ENCODE measurements at regions not wholly inside any gene's neighbourhood (a gene's known extent, or its start where the extent isn't known, plus 50 kb on each side); places are given as distances from the start of the nearest gene placed in this dataset.

GRCh38 chr9:23551929-23552707 is 273.9 kb downstream of the ELAVL2 start:
- WGBS, 2 donors: 84 to 92% methylated on average over 5 of the region's 5 CpGs
- TF ChIP-seq POLR2A (IDR thresholded peaks at IDR 0.05): no peak
- no peak for TF ChIP-seq CTCF (IDR thresholded peaks at IDR 0.05)
- intact Hi-C loops (cut with DNase I; ENCODE audit: low total_unique reads): no loop called here
- no peak for DNase-seq (ENCODE audit: low spot score in 2 of 2)
- no peak overlapping the region for H3K4me3 ChIP-seq (ENCODE audit: low read depth, poor library complexity, severe bottlenecking)

- WGBS, 2 donors: 63 to 72% methylated on average over 8 of the region's 8 CpGs
- DNase-seq (ENCODE audit: low spot score in 2 of 2): no peak
- intact Hi-C loops (cut with DNase I; ENCODE audit: low total_unique reads): no loop called here
- TF ChIP-seq POLR2A (IDR thresholded peaks at IDR 0.05) (no peak), CTCF (IDR thresholded peaks at IDR 0.05) (no peak)
- no peak overlapping the region for H3K4me3 ChIP-seq (ENCODE audit: low read depth, poor library complexity, severe bottlenecking)
Observed at GRCh38 chr9:23552876-23553601, 273.0 kb downstream of the ELAVL2 start.

- no peak for DNase-seq (ENCODE audit: low spot score in 2 of 2)
- TF ChIP-seq CTCF (IDR thresholded peaks at IDR 0.05) (no peak), POLR2A (IDR thresholded peaks at IDR 0.05) (no peak)
- WGBS, 2 donors: 100% methylated on average over 1 of the region's 1 CpG
- intact Hi-C loops (cut with DNase I; ENCODE audit: low total_unique reads): no loop called here
- no peak overlapping the region for H3K4me3 ChIP-seq (ENCODE audit: low read depth, poor library complexity, severe bottlenecking)
Observed at GRCh38 chr9:23554686-23555085, 271.4 kb downstream of the ELAVL2 start.

- WGBS, 2 donors: 42 to 44% methylated on average over 7 of the region's 7 CpGs
- no peak for DNase-seq (ENCODE audit: low spot score in 2 of 2)
- no peak overlapping the region for H3K4me3 ChIP-seq (ENCODE audit: low read depth, poor library complexity, severe bottlenecking)
- intact Hi-C loops (cut with DNase I; ENCODE audit: low total_unique reads): no loop called here
- TF ChIP-seq POLR2A (IDR thresholded peaks at IDR 0.05) (no peak), CTCF (IDR thresholded peaks at IDR 0.05) (no peak)
Observed at GRCh38 chr9:23555851-23556250, 270.2 kb downstream of the ELAVL2 start.

- no peak for TF ChIP-seq CTCF (IDR thresholded peaks at IDR 0.05)
- no peak for TF ChIP-seq POLR2A (IDR thresholded peaks at IDR 0.05)
- 48 to 62% methylated on average over 1 of the region's 1 CpG for WGBS, 2 donors
- intact Hi-C loops (cut with DNase I; ENCODE audit: low total_unique reads): no loop called here
- DNase-seq (ENCODE audit: low spot score in 2 of 2): no peak
- H3K4me3 ChIP-seq (ENCODE audit: low read depth, poor library complexity, severe bottlenecking): no peak overlapping the region
Observed at GRCh38 chr9:23556459-23556858, 269.6 kb downstream of the ELAVL2 start.

All from lower leg skin (tissue), 4 donors.